ENCODE measurements at regions not wholly inside any gene's neighbourhood (a gene's known extent, or its start where the extent isn't known, plus 50 kb on each side); places are given as distances from the start of the nearest gene placed in this dataset.

DNA sequence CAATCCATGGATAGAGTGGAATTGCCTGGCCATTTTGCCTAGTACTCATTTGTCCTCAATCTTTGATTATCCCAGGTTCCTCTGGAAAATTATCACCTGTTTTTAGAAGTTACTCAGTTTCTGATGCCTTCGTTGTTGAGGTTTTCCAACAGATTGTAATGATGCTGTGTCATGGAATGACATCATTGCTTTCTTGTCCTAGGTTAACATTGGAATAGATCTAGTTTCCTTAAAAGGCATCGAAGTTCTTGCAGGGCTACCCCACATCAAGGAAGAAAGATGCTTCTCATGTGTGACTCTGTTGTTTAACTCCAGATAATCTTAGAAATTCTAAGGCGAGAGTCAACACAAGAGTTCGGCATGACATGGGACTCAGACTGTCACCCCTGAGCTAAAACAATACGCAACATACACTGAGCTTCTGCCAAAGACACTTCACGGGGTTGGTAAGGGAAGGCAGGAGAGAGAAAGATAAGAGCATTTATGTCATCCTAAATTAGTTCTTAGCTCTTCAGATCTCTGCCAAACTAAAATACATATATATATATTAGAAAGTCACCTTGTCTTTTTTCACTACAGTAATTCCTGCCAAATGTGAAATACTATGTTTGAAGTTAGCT lies 293.2 kb upstream of the WWC1 start:
- DNase-seq (ENCODE audit: low read depth in 2 of 2) = no peak

- DNase-seq (ENCODE audit: low read depth in 2 of 2) = no peak
Observed at GRCh38 chr5:167999182-167999581, 292.3 kb upstream of the WWC1 start.

DNA sequence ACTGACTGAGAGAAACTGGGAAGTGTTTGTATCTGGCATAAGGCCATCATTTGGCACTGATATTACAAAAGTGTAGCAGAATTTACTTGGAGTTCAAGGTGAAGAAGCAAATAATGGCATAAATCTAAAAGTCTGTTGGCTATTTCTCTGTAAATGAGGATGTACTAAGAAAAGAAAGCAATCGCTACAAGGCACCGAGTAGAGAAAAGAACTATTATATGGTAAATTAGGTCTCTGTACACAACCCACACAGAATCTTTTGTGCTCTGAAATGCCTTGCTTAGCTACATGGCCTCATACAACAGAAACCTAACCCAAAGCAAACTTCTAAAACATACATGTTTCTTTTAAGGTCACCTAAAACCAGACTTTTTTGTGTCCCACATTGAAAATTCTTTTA lies 290.1 kb upstream of the WWC1 start:
- no peak for DNase-seq (ENCODE audit: low read depth in 2 of 2)

GRCh38 chr5:168002116-168002515 lies 289.3 kb upstream of the WWC1 start:
- DNase-seq (ENCODE audit: low read depth in 2 of 2) = no peak

DNA sequence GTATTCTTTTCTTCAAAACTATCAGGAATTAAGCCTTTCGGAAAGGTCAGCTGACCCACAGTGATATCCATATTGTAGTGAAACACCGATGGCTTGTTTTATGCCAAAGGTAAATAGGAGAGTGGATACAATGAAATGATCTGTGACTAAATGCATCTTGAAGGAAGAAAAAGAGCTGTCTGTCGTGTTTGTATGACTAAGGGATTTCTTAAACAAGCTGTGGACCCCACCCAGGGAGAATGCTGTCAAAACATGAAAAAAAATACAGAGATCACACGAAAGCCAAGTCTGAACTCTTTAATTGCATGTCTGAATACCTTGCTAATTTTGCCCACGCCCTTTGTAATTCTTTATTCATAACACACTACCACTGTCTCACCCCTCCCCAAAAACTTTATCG lies 286.4 kb upstream of the WWC1 start:
- DNase-seq (ENCODE audit: low read depth in 2 of 2) = no peak

GRCh38 chr5:168005936-168006335 lies 285.5 kb upstream of the WWC1 start:
- DNase-seq (ENCODE audit: low read depth in 2 of 2) = no peak

DNA sequence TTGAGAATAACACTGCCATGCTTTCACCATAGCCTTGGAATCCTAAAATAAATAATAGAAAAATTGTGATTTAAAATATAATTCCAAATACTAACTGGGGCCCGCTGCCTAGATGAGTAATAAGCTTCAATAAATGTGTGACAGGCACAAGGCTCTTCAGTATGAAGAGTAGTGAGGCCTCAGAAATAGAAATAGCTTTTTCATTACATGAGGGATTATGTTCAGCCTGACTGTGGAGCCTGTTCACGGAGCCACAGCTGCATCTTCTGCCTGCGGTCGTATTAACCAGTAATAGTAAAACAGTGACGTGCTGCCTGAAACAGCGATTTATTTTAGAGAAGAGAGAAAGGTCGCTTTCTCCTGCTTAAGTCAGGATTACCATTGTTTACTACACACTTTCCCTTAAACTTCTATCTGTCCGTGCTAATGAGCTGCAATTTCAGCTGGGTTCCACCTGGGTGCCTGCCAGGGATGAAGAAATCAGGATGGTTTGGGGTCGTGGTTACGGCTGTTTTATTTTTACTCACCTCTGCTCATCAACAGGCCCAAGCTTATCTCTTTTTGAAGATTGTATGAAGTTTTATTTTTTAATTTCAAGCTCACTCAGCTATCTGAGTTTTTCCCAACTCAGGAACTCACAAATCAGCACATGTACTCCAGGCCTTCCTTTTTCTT lies 284.9 kb upstream of the WWC1 start:
- DNase-seq (ENCODE audit: low read depth in 2 of 2) = no peak

- no peak for DNase-seq (ENCODE audit: low read depth in 2 of 2)
Observed at GRCh38 chr5:168007286-168007685, 284.2 kb upstream of the WWC1 start.

DNA sequence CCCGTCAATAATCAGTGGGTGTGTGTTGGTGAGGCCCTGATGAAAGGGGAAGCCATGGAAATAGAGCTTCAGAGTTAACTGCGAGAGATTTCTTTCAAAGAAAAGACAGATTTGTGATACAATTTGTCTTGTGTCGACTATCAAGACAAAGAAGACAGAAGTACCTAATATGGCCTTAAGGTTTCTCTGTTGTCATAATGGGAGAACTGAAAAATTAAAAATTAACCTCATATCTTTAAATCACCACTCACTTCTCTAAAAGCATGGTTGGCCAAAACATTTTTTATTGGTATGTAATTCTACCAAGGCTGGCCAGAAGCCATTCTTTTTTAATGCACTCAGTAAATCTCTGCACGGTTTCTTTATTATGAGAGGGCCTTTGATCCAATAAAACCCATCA lies 282.9 kb upstream of the WWC1 start:
- no peak for DNase-seq (ENCODE audit: low read depth in 2 of 2)

DNA sequence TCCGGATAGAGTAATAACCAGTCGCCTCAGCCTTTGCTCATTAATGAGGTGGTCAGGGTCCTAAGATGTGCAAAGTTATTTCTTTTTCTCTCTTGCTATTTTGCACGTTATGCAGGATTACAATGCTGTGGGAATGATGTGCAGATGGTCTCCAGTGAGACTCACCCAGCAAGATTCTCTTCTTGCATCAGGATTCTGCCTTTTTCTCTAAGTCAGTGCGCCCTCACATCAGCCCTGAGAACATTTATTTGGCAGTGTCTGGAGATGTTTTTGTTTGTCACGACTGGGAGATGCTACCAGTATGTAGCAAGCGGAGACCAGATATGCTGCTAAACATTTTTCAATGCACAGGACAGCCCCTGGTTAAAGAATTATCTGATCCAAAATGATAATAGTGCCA lies 280.3 kb upstream of the WWC1 start:
- no peak for DNase-seq (ENCODE audit: low read depth in 2 of 2)

GRCh38 chr5:168012006-168012405 lies 279.4 kb upstream of the WWC1 start:
- no peak for DNase-seq (ENCODE audit: low read depth in 2 of 2)

DNA sequence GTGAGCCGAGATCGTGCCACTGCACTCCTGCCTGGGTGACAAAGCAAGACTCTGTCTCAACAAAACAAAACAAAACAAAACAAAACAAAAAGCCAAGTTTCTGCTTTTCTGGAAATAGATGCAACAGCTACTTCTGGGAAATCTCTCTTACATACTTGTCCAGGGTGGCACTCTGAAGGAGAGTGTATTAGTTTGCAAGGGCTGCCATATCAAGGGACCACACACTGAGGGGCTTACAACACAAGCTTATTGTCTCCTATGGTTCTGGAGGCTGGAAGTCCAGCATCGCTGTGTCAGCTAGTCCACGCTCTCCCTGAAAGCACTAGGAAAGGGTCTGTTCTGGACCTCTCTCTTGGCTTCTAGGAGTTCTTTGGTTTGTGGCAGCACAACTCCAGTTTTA lies 277.9 kb upstream of the WWC1 start:
- DNase-seq (ENCODE audit: low read depth in 2 of 2) = no peak

DNA sequence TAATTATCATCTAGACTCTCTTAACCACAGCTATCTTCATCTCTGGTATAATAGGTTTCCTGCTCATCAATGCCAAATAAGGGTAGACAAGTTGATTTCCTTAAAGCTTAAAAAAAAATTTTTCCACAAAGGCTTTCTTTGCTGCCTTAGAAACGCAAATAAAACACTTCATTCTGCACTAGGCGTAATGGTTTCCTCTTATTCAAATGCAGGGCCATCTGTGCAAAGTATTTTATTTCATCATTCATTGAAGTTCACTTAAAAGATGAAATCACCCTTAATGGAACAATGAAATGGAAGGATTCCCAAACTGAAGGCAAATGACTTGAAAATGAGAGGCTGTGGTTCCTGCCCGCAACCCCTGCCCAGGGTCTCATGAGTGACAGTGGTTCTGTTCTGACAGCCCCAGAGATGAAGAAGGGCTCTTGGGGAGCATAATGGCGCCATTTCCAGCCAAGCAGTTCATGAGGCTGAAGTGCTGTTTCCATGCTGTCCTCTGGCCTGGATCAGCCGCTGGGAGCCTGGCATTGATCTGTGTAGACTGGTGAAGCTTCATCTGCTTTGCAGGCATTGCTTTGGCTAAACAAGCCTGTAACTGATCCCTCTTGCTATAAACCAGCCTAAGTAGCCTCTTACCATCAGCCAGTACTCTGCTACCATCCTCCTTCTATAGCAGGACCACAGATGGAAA lies 276.9 kb upstream of the WWC1 start:
- no peak for DNase-seq (ENCODE audit: low read depth in 2 of 2)

- no peak for DNase-seq (ENCODE audit: low read depth in 2 of 2)
Observed at GRCh38 chr5:168015506-168015905, 275.9 kb upstream of the WWC1 start.

DNA sequence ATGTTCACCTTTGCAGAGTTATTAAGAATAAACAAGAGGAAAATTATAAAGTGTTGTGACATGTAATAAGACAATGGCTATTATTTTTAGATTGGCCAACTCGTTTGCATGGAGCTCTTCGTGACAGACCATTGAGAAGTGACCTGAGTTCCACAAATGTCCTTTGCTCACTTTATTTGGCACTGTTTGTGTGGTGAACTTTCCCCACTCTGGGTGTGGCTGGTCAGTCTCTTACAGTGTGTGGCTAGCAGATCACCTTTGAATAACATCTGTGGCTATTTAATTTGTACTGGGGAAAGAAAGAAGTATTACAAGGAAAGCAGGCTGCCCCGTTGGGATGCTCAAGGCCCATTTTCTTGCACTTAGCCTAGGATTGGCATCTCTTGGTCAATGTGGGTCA lies 274.1 kb upstream of the WWC1 start:
- no peak for DNase-seq (ENCODE audit: low read depth in 2 of 2)

- no peak for DNase-seq (ENCODE audit: low read depth in 2 of 2)
Observed at GRCh38 chr5:168019143-168019542, 272.3 kb upstream of the WWC1 start.

DNA sequence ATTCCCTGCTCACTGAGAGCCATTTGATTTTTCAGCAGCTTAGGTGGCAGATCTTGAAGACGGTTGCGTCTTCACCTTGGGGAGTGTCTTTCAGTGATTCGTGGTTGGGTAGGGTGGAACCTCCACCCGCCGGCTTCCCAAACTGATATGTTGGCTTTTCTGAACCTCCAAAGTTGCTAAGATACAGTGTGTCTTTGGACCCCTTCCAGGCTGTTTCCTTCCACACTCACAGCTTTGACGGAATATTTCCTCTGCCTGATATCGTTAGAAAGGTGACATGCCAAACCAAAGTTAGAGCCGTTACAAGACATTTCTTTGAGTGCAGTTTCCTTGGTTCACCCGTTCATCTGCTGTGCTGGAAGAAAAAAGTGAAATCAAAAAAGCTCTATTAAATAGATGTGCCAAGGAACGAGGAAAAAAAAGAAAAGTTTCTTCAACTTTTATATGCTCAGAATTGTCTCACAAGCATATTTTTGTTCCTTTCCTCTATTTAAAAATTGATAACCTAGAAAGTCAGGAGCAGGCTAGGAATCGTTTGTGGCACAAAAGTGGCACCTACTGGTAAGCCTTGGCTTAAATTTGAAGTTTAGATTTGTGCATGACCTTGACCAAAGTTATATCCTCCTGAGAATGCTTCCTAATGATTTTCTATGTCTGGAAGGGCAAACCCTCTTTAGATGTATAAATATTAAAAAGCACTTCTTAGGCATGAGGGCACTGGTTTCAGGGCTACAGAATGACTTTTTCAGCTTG lies 270.7 kb upstream of the WWC1 start:
- no peak for DNase-seq (ENCODE audit: low read depth in 2 of 2)

DNA sequence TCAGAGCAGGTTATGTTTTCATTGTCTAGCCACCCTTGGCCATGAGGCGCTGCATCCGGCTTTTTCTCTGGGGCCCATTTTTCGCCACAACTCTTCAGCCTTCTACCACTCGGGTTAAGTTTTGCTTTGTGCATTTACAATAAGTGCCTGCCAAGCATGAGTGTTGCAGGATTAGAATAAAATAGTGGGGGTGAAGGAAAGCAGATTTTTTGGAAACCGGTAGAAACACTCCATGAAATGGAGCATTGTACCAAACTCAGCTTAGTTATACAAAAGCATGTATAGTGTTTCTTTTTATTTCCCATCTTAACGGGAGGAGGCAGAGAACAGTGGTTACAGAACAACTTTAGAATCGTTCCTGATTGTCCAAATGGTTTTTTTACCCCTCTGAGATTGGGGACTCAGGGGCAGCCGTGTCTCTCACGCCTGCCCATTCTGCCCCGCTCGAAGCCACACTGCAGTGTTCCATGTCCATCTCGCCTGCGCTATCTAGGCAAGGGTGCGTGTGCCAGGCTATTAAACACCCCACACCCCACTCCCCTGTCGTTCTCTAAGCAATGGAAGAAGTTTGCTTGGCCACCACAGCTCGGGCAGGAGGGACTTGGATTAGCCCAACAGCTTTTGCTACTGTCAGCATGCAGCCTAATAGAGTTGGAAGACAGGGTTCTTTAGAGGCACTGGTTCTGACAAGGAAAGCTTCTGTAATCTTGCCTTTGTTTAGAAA lies 268.8 kb upstream of the WWC1 start:
- DNase-seq (ENCODE audit: low read depth in 2 of 2) = no peak

- DNase-seq (ENCODE audit: low read depth in 2 of 2) = no peak
Observed at GRCh38 chr5:168023191-168023590, 268.3 kb upstream of the WWC1 start.

- DNase-seq (ENCODE audit: low read depth in 2 of 2) = no peak
Observed at GRCh38 chr5:168024306-168024705, 267.1 kb upstream of the WWC1 start.

DNA sequence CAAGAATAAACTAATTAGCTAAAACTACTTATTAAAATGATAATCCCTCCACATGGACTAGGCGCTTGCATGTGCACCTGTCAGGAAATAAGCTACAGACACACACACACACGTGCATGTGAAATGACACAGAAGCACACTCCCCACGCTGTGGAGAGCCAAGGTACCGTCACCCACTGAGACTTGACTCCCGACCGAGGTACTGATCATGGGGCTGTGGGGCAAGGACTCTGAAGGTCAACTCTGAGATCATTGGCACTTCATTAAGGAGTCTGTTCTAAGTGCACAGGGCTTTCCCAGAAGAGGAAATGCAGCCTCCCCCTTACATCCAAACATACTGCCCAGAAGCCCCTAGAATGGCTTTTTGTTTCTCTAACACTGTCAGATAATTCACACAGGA lies 264.4 kb upstream of the WWC1 start:
- DNase-seq (ENCODE audit: low read depth in 2 of 2) = no peak

DNA sequence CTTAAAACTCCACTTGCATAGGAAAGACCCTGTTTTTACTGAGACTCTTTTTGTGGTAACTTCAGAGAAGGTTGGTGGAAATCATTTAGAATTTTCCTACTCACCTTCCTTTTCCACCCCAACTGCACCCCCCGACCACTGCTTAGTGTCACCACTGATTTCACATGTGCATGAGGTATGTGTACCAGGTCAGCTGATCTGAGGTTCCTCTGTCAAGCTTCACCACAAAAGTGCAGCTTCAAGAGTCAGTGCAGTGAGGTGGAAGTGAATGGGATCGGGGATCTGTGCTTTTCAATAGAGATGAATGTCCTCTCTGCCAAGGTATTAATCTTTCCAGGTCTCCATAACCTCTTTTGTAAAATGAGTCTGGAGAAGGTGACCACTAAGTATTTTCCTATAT lies 260.5 kb upstream of the WWC1 start:
- no peak for DNase-seq (ENCODE audit: low read depth in 2 of 2)

Measured in stimulated activated CD4-positive, alpha-beta T cell treated with anti-CD3 and anti-CD28 coated beads, Interleukin-1b, Interleukin-23, amount 100 ng/mL, for 4 hours (primary cell).